Astrocyte of the cerebellum (primary cell): ENCODE measurements at regions not wholly inside any gene's neighbourhood (a gene's known extent, or its start where the extent isn't known, plus 50 kb on each side); places are given as distances from the start of the nearest gene placed in this dataset.

ENCODE experiments used
- DNase-seq: peaks from one replicate; pipeline ENCODE4 v3.0.0-alpha.2; 2011; ENCODE audit warnings: low read depth
- H3K4me3 ChIP-seq: 2 replicates; pipeline ENCODE4 v1.5.1; 2011; ENCODE audit warnings: mild to moderate bottlenecking, low read depth, low read length, moderate library complexity
- in situ Hi-C: cut with HindIII; loops from 2 replicates; pipeline ENCODE4 v1.10.0; 2017; ENCODE audit warnings: low sequenced_read_pairs
- TF ChIP-seq, protein P1 (sequence below): IDR thresholded peaks from 2 replicates; pipeline ENCODE4 v1.5.1; 2012; ENCODE audit warnings: low read length, low read depth, moderate library complexity, mild to moderate bottlenecking; ENCODE audit errors: missing control alignments

- in situ Hi-C loops = no loop called here
- peak; percentile 16 for DNase-seq
- TF ChIP-seq, protein P1, sequence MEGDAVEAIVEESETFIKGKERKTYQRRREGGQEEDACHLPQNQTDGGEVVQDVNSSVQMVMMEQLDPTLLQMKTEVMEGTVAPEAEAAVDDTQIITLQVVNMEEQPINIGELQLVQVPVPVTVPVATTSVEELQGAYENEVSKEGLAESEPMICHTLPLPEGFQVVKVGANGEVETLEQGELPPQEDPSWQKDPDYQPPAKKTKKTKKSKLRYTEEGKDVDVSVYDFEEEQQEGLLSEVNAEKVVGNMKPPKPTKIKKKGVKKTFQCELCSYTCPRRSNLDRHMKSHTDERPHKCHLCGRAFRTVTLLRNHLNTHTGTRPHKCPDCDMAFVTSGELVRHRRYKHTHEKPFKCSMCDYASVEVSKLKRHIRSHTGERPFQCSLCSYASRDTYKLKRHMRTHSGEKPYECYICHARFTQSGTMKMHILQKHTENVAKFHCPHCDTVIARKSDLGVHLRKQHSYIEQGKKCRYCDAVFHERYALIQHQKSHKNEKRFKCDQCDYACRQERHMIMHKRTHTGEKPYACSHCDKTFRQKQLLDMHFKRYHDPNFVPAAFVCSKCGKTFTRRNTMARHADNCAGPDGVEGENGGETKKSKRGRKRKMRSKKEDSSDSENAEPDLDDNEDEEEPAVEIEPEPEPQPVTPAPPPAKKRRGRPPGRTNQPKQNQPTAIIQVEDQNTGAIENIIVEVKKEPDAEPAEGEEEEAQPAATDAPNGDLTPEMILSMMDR = no peak
- no peak overlapping the region for H3K4me3 ChIP-seq
These were observed 148.0 kb upstream of the MBNL1 start for GRCh38 chr3:152120601-152121269.

GRCh38 chr3:152121270-152121636 lies 147.5 kb upstream of the MBNL1 start:
- in situ Hi-C loops = no loop called here
- H3K4me3 ChIP-seq = no peak overlapping the region
- DNase-seq = peak; percentile 43
- TF ChIP-seq, protein P1 = no peak

DNA sequence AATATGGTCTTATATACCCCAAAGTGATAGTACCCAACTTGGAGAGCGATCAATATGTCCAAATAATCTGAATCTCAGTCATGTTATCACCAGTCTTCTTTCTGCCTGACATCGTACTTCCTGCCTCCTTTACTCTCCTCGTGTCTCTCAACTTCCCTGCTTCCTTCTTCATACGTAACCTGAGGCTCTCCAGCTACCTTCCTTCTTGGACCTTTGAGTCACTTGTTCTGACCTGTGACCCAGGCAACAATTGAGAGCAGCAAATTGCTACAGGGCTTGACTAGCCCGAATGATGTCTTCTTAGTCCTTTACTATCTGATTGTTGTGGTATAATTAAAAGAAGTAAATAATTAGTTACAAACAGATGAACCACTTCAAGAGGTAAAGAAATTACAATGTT lies 145.9 kb upstream of the MBNL1 start:
- H3K4me3 ChIP-seq = no peak overlapping the region
- in situ Hi-C loops = no loop called here
- TF ChIP-seq, protein P1 = no peak
- DNase-seq = no peak

DNA sequence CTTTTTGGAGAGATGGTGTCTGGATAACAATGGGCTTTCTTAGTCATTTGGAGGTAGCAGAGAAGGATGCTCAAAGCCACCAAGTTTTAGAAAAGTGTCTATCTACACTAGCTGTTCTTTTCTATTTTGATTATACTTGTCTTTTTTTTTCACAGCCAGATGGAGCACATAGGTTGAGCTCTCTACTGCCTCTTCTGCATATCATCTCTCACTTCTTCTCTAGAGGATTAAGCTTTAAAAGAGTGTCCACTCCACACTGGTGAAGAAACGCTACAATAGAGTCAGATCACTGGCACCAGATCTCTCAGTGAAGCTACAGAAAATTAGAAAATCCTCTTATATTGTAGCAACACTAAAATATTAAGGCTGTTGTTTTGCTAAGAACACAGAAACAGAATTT lies 145.3 kb upstream of the MBNL1 start:
- in situ Hi-C loops = no loop called here
- H3K4me3 ChIP-seq = no peak overlapping the region
- TF ChIP-seq, protein P1 = no peak
- no peak for DNase-seq

- H3K4me3 ChIP-seq = no peak overlapping the region
- in situ Hi-C loops = no loop called here
- TF ChIP-seq, protein P1 = no peak
- no peak for DNase-seq
These were observed 142.5 kb upstream of the MBNL1 start for GRCh38 chr3:152126260-152126659.

- in situ Hi-C loops = no loop called here
- DNase-seq = no peak
- TF ChIP-seq, protein P1 = no peak
- no peak overlapping the region for H3K4me3 ChIP-seq
These were observed 141.7 kb upstream of the MBNL1 start for GRCh38 chr3:152127058-152127457.
